Parathyroid adenoma (tissue), 2 donors: ENCODE measurements at regions not wholly inside any gene's neighbourhood (a gene's known extent, or its start where the extent isn't known, plus 50 kb on each side); places are given as distances from the start of the nearest gene placed in this dataset.

ENCODE experiments used
- H2AFZ ChIP-seq: fragments of 300-600 bp; sonication (generic); one replicate; pipeline ENCODE4 v1.7.0; 2017; ENCODE audit warnings: antibody characterized with exemption, mild to moderate bottlenecking
- H3K27ac ChIP-seq: fragments of 300-600 bp; sonication (generic); one replicate; pipeline ENCODE4 v1.7.0; 2017
- H3K27me3 ChIP-seq: fragments of 300-600 bp; sonication (generic); one replicate; pipeline ENCODE4 v1.7.0; 2017; ENCODE audit warnings: low read length; ENCODE audit not compliant: control insufficient read depth, insufficient read depth
- H3K36me3 ChIP-seq: fragments of 300-600 bp; sonication (generic); one replicate; pipeline ENCODE4 v1.7.0; 2017; ENCODE audit warnings: low read length; ENCODE audit not compliant: control insufficient read depth, insufficient read depth
- H3K4me1 ChIP-seq: fragments of 300-600 bp; sonication (generic); one replicate; pipeline ENCODE4 v1.7.0; 2017; ENCODE audit warnings: control low read depth
- H3K4me2 ChIP-seq: fragments of 300-600 bp; sonication (generic); one replicate; pipeline ENCODE4 v1.7.0; 2017; ENCODE audit warnings: low read length
- H3K4me3 ChIP-seq: fragments of 300-600 bp; sonication (generic); one replicate; pipeline ENCODE4 v1.7.0; 2017; ENCODE audit warnings: low read depth, low read length
- H3K79me2 ChIP-seq: fragments of 300-600 bp; sonication (generic); one replicate; pipeline ENCODE4 v1.7.0; 2017; ENCODE audit warnings: control low read depth
- H3K9ac ChIP-seq: fragments of 300-600 bp; sonication (generic); one replicate; pipeline ENCODE4 v1.7.0; 2017; ENCODE audit warnings: mild to moderate bottlenecking
- H3K9me3 ChIP-seq: fragments of 300-600 bp; sonication (generic); one replicate; pipeline ENCODE4 v1.7.0; 2017; ENCODE audit warnings: low read length; ENCODE audit not compliant: control insufficient read depth
- CTCF ChIP-seq: fragments of 300-600 bp; sonication (generic); IDR thresholded peaks from one replicate; pipeline ENCODE4 v1.7.0; 2017; ENCODE audit warnings: antibody characterized with exemption, mild to moderate bottlenecking
- donor health status: primary hyperparathyroidism.

DNA sequence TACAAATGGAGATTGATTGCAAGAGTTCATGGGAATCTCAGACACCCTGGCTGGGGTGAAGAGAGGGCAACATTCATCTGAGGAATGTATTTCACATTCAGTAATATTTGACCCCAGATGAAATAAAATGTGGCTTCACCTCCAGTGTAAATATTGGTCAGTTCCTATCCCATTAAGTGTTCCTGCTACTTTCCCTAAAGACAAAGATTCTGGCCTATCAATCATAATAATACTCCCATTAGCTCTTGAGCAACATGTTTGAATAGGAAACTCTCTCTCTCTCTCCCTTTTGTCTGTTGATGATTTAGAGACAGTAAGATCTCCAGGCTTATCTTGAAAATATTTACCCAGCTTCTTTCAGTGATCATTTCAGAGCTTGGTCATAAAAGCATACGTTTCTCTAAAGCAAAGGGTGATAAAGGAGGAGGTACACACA lies 70.1 kb downstream of the KCNJ2 start:
- TF ChIP-seq CTCF: no peak
- Histone ChIP-seq H3K9me3 (no peaks in the 10 kb centered on the region), H2AFZ (peak overlapping the region; percentile 28), H3K36me3 (no peaks in the 10 kb centered on the region), H3K4me1 (peaks cover 13% of the 10 kb centered on the region), H3K9ac (no peak overlapping the region), H3K27ac (peak overlapping the region; percentile 70), H3K4me2 (no peak overlapping the region), H3K79me2 (peaks cover 8% of the 10 kb centered on the region), H3K27me3 (no peaks in the 10 kb centered on the region), H3K4me3 (no peak overlapping the region)

DNA sequence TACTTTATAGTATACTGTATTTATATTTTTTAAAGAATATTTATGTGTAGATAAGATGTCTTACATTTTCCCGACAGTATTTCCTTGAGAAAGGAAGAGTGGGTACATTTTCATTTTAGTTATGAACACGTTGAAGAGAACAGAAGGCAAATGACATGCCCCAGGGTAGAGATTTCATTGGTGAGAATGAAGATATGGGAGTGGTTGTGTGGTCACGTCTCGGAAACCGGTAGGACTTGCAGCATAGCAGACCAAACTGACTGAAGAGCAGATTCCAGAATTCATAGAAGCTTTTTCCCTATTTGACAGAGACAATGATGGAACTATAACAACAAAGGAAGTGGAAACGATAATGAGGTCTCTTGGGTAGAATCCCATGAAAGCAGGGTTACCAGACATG lies 71.7 kb downstream of the KCNJ2 start:
- no peaks in the 10 kb centered on the region for H3K36me3 ChIP-seq
- H3K4me2 ChIP-seq: no peak overlapping the region
- no peak overlapping the region for H3K9ac ChIP-seq
- H3K4me3 ChIP-seq: no peak overlapping the region
- H3K4me1 ChIP-seq: peaks cover 19% of the 10 kb centered on the region
- peak overlapping the region; percentile 38 for H2AFZ ChIP-seq
- H3K27me3 ChIP-seq: no peaks in the 10 kb centered on the region
- no peaks in the 10 kb centered on the region for H3K9me3 ChIP-seq
- no peak for TF ChIP-seq CTCF
- peaks cover 22% of the 10 kb centered on the region for H3K79me2 ChIP-seq
- peak overlapping the region; percentile 89 for H3K27ac ChIP-seq

GRCh38 chr17:70242781-70243437 lies 73.6 kb downstream of the KCNJ2 start:
- Histone ChIP-seq H3K4me2 (no peak overlapping the region), H3K27ac (peak overlapping the region; percentile 89), H3K27me3 (no peaks in the 10 kb centered on the region), H2AFZ (no peak overlapping the region), H3K9ac (no peak overlapping the region), H3K36me3 (no peaks in the 10 kb centered on the region), H3K9me3 (no peaks in the 10 kb centered on the region), H3K79me2 (peaks cover 27% of the 10 kb centered on the region), H3K4me1 (peaks cover 23% of the 10 kb centered on the region), H3K4me3 (no peak overlapping the region)
- TF ChIP-seq CTCF: no peak

- Histone ChIP-seq H3K27me3 (no peaks in the 10 kb centered on the region), H3K4me2 (no peak overlapping the region), H2AFZ (no peak overlapping the region), H3K4me1 (peaks cover 15% of the 10 kb centered on the region), H3K4me3 (no peak overlapping the region), H3K9me3 (no peaks in the 10 kb centered on the region), H3K27ac (no peak overlapping the region), H3K9ac (no peak overlapping the region), H3K36me3 (no peaks in the 10 kb centered on the region), H3K79me2 (peaks cover 32% of the 10 kb centered on the region)
- TF ChIP-seq CTCF: peak; percentile 29
Measured at GRCh38 chr17:70251706-70252105, 82.4 kb downstream of the KCNJ2 start.
